Naive B cell (primary cell): ENCODE measurements at regions not wholly inside any gene's neighbourhood (a gene's known extent, or its start where the extent isn't known, plus 50 kb on each side); places are given as distances from the start of the nearest gene placed in this dataset.
"Not testable (repeated sequence)": the region's sequence is repeated elsewhere in the genome, so short reads cannot be mapped to it uniquely, and the experiment has no call there.

Experiments used
- ATAC-seq, 2 donors: fragments of 150-1000 bp; cut with Tn5 transposase; 2 replicates each; pipeline ENCODE4 v1.10.0; 2021; ENCODE audit warnings: low read depth in 2 of 2, mild to moderate bottlenecking in 2 of 2, moderate library complexity in 2 of 2
- DNase-seq: peaks from one replicate; pipeline ENCODE4 v3.0.0; 2022
- H3K27ac Mint-ChIP-seq, 6 donors: one replicate each; pipeline ENCODE4 v1.8.0; 2020 to 2022; ENCODE audit warnings: mild to moderate bottlenecking in 6 of 6, mixed read lengths in 6 of 6, moderate library complexity in 5 of 6, inconsistent platforms in 2 of 6
- H3K27me3 Mint-ChIP-seq, 3 donors: one replicate each; pipeline ENCODE4 v1.8.0; 2021 to 2022; ENCODE audit warnings: mixed read lengths in 3 of 3, mild to moderate bottlenecking in 1 of 3
- H3K36me3 Mint-ChIP-seq, 2 donors: one replicate each; pipeline ENCODE4 v1.8.0; 2020 to 2022; ENCODE audit warnings: mixed read lengths in 2 of 2, inconsistent platforms in 1 of 2, mild to moderate bottlenecking in 1 of 2
- H3K4me1 Mint-ChIP-seq, 3 donors: one replicate each; pipeline ENCODE4 v1.8.0; 2020 to 2022; ENCODE audit warnings: mixed read lengths in 3 of 3, inconsistent platforms in 1 of 3, mild to moderate bottlenecking in 1 of 3, moderate library complexity in 1 of 3
- H3K4me3 Mint-ChIP-seq, 8 donors: one replicate each; pipeline ENCODE4 v1.8.0; 2020 to 2022; ENCODE audit warnings: mild to moderate bottlenecking in 8 of 8, mixed read lengths in 8 of 8, moderate library complexity in 8 of 8, inconsistent platforms in 2 of 8
- H3K9me3 Mint-ChIP-seq, 7 donors: one replicate each; pipeline ENCODE4 v1.8.0; 2020 to 2022; ENCODE audit warnings: mixed read lengths in 7 of 7, mild to moderate bottlenecking in 5 of 7, inconsistent platforms in 2 of 7, moderate library complexity in 1 of 7

DNA sequence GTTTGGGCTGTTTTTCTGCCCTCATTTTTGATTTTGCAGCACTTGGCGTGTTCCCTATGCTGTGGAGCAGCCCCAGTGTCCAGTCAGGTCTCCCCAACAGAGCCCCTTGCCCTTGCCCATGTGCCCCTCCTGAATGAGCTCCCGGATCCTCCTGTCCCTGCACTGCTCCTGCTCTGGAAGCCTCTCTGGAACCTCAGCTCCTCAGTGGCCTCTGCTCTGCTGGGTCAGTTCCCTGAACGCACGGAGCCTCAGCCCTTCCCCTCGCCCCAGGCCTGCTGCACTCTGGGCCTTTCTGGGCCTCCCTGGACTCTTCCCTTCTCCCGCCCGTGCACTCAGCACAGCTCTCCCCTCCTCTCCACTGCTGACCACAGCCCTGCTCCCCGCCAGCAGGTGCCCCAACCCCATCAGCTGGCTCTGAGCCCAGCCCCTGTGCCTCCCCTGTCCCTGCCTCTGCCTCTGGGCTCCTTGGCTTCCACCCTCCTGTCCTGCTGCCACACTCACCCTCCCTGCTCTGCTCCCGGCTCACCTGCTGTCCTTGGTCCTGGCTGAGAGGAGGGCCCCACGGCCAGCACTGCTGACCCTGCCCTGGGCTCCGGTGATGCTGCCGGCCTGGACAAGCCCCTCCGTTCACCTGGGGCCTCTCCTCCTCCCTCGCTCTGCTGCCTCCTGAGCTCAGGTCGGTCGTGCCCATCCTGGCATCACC lies 220.6 kb downstream of the TMEM121 start:
- not testable (repeated sequence) for H3K27me3 Mint-ChIP-seq, DNase-seq, ATAC-seq, H3K36me3 Mint-ChIP-seq, H3K9me3 Mint-ChIP-seq
- Mint-ChIP-seq H3K27ac (peak overlapping the region in 5 of 6 donors; percentile 73 to 98 (median 87)), H3K4me3 (peak overlapping the region; percentile 42 to 93 (median 83)), H3K4me1 (peaks cover 45 to 50% (median 49%) of the 10 kb centered on the region in 3 donors)

- ATAC-seq (peak; percentile 86 to 89), DNase-seq (peak; percentile 40)
- peaks cover 40 to 46% (median 43%) of the 10 kb centered on the region in 3 donors for H3K4me1 Mint-ChIP-seq
- not testable (repeated sequence) for H3K36me3 Mint-ChIP-seq, H3K27me3 Mint-ChIP-seq, H3K9me3 Mint-ChIP-seq
- H3K27ac Mint-ChIP-seq, result peak overlapping the region; percentile 81 to 98 (median 94)
- H3K4me3 Mint-ChIP-seq, result peak overlapping the region; percentile 42 to 93 (median 86)
Observed at GRCh38 chr14:105747503-105748203, 221.3 kb downstream of the TMEM121 start.

- Mint-ChIP-seq H3K4me1 (peaks cover 40 to 46% (median 43%) of the 10 kb centered on the region in 3 donors), H3K4me3 (peak overlapping the region; percentile 42 to 93 (median 86)), H3K27ac (peak overlapping the region; percentile 76 to 98 (median 94)), H3K27me3 (no peaks in the 10 kb centered on the region), H3K36me3 (no peaks in the 10 kb centered on the region), H3K9me3 (no peaks in the 10 kb centered on the region)
- no peak for DNase-seq
- peak in 1 of 2 donors; percentile 36 for ATAC-seq
Observed at GRCh38 chr14:105748204-105748578, 221.8 kb downstream of the TMEM121 start.

- H3K4me3 Mint-ChIP-seq, result peak overlapping the region in 5 of 8 donors; percentile 12 to 93 (median 83)
Observed at GRCh38 chr14:105748710-105749109, 222.3 kb downstream of the TMEM121 start.

DNA sequence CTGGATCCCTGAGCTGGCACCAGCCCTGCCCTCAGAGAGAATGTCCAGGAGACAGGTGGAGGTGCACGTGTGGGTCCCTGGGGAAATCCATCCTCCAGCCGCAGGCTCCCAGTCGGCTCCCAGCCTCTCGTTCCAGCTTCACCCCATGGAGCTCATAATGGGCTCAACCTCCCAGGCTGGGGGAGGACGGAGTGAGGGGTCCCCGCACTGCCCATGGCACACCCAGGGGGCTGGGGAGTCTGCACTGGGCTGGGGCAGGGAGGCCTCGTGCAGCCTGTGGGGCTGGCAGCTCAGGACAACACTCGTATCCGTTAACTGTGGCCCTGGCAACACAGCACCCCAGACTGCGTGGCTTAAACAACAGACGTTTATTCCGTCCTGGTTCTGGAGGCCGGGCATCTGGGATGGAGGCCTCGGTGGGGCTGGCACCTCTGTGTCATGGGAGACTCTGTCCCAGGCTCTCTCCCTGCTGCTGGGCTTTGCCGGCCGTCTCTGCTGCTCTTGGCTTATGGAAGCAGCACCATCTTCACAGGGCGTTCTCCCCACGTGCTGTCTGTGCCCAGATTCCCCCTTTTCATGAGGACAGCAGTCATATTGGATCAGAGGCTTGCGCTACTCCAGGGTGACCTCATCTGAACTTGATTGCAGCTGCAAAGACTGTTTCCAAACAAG lies 223.6 kb downstream of the TMEM121 start:
- H3K27ac Mint-ChIP-seq, result peak overlapping the region in 4 of 6 donors; percentile 3 to 88 (median 49)
- DNase-seq, ATAC-seq, H3K27me3 Mint-ChIP-seq, H3K36me3 Mint-ChIP-seq: not testable (repeated sequence)
- peaks cover 47 to 50% (median 49%) of the 10 kb centered on the region in 3 donors for H3K4me1 Mint-ChIP-seq
- H3K4me3 Mint-ChIP-seq, result peak overlapping the region in 3 of 8 donors; percentile 28 to 80 (median 34)
- H3K9me3 Mint-ChIP-seq, result peaks cover 0 to 11% (median under 1%) of the 10 kb centered on the region in 7 donors

More at GRCh38 chr14:105748710-105749109, 222.3 kb downstream of the TMEM121 start:
- Mint-ChIP-seq H3K27ac (peak overlapping the region; percentile 70 to 95 (median 88)), H3K4me1 (peaks cover 43 to 50% (median 47%) of the 10 kb centered on the region in 3 donors)
- H3K9me3 Mint-ChIP-seq, H3K27me3 Mint-ChIP-seq, ATAC-seq, H3K36me3 Mint-ChIP-seq, DNase-seq: not testable (repeated sequence)

DNA sequence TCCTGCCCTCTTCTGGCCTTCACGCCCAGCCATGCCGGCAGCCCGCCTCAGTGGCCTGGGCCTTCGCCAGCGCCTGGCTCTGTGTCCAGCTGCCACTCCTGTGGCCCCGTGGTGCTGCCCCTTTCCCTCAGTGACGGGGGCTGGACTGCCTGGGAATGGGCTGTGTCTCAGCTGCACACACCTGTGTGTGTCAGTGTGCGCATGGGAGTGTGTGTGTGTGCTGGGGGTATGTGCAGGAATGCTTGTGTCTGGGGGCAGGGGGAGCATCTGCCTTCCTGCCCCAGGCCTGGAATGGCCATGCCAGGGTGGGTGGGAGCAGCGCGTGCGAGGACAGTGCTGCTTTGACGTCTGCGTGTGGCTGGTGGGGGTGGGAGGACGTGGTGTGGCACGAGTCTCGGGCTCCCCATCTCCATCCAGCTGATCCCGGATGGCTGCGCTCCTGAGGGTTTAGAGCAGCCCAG lies 224.9 kb downstream of the TMEM121 start:
- ATAC-seq, result not testable (repeated sequence)

DNA sequence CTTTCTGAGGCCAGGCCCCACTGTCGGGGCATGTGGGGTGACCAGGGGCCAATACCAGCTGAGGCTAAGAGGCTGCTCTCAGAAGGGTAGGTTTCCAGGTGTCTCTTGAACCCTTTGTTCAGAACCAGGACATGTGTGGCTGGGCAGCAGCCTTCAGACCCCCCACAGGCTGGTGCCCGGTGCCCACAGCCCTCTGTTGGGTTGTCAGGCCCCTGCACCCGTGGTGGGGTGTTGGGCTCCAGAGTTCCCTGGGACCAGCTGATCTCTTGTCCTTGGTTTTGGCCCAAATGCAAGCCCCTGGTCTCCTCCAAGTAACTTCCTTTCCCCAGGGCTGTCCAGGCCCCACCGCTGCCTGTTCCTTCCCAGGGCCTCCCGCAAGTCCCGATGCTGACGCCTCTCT lies 226.0 kb downstream of the TMEM121 start:
- H3K9me3 Mint-ChIP-seq, result peaks cover 1 to 13% (median 3%) of the 10 kb centered on the region in 7 donors
- peak overlapping the region in 1 of 6 donors; percentile 61 for H3K27ac Mint-ChIP-seq
- not testable (repeated sequence) for H3K4me3 Mint-ChIP-seq, H3K27me3 Mint-ChIP-seq, DNase-seq, H3K36me3 Mint-ChIP-seq, ATAC-seq
- H3K4me1 Mint-ChIP-seq, result peaks cover 28 to 30% (median 29%) of the 10 kb centered on the region in 3 donors

More for the DNA sequence above, 224.9 kb downstream of the TMEM121 start:
- peaks cover 0 to 13% (median 3%) of the 10 kb centered on the region in 7 donors for H3K9me3 Mint-ChIP-seq
- DNase-seq, H3K27me3 Mint-ChIP-seq, H3K36me3 Mint-ChIP-seq, H3K4me3 Mint-ChIP-seq: not testable (repeated sequence)
- H3K4me1 Mint-ChIP-seq, result peaks cover 35 to 40% (median 39%) of the 10 kb centered on the region in 3 donors
- H3K27ac Mint-ChIP-seq, result peak overlapping the region in 1 of 6 donors; percentile 33

GRCh38 chr14:105760691-105761344 lies 234.4 kb downstream of the TMEM121 start:
- Mint-ChIP-seq H3K27ac (peak overlapping the region in 3 of 6 donors; percentile 8 to 79 (median 60)), H3K4me1 (peaks cover 6 to 10% (median 10%) of the 10 kb centered on the region in 3 donors), H3K36me3 (peaks cover 0 to 6% of the 10 kb centered on the region in 2 donors), H3K27me3 (no peaks in the 10 kb centered on the region), H3K4me3 (no peak overlapping the region), H3K9me3 (peaks cover 0 to 15% (median 8%) of the 10 kb centered on the region in 7 donors)
- ATAC-seq, result peak in 1 of 2 donors; percentile 43
- no peak for DNase-seq

GRCh38 chr14:105761345-105761740 lies 235.0 kb downstream of the TMEM121 start:
- ATAC-seq, DNase-seq, H3K4me3 Mint-ChIP-seq, H3K27me3 Mint-ChIP-seq: not testable (repeated sequence)
- Mint-ChIP-seq H3K9me3 (peaks cover 0 to 15% (median 8%) of the 10 kb centered on the region in 7 donors), H3K27ac (peak overlapping the region in 2 of 6 donors; percentile 30 to 78), H3K4me1 (peaks cover 10 to 15% (median 13%) of the 10 kb centered on the region in 3 donors), H3K36me3 (peaks cover 0 to 11% of the 10 kb centered on the region in 2 donors)

DNA sequence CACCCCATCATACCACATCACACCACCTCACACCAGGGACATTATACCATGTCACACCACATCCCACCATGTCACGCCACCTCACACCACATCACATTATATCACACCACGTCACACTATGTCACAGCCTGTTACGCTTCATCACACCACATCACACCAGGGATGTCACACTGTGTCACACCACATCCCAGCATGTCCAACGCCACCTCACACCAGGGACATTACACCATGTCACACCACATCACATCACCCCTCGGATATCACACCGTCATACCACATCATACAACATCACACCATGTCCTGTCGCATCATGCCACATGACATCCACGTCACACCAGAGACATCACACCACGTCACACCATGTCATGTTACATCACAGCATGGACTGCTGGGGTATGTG lies 235.5 kb downstream of the TMEM121 start:
- ATAC-seq (peak in 1 of 2 donors; percentile 23), DNase-seq (no peak)
- Mint-ChIP-seq H3K36me3 (peaks cover 0 to 16% of the 10 kb centered on the region in 2 donors), H3K9me3 (peaks cover 0 to 15% (median 8%) of the 10 kb centered on the region in 7 donors), H3K27ac (peak overlapping the region in 4 of 6 donors; percentile 5 to 78 (median 34)), H3K27me3 (no peaks in the 10 kb centered on the region), H3K4me3 (no peak overlapping the region), H3K4me1 (peaks cover 14 to 19% (median 16%) of the 10 kb centered on the region in 3 donors)

GRCh38 chr14:105762262-105762661 lies 235.9 kb downstream of the TMEM121 start:
- not testable (repeated sequence) for H3K4me3 Mint-ChIP-seq, DNase-seq, ATAC-seq, H3K27me3 Mint-ChIP-seq
- Mint-ChIP-seq H3K36me3 (peaks cover 0 to 16% of the 10 kb centered on the region in 2 donors), H3K9me3 (peaks cover 0 to 12% (median 7%) of the 10 kb centered on the region in 7 donors), H3K27ac (peak overlapping the region in 1 of 6 donors; percentile 30), H3K4me1 (peaks cover 14 to 19% (median 16%) of the 10 kb centered on the region in 3 donors)

- Mint-ChIP-seq H3K4me1 (peaks cover 17 to 19% (median 18%) of the 10 kb centered on the region in 3 donors), H3K27ac (peak overlapping the region in 1 of 6 donors; percentile 70), H3K36me3 (peaks cover 0 to 16% of the 10 kb centered on the region in 2 donors)
- ATAC-seq, H3K9me3 Mint-ChIP-seq, H3K27me3 Mint-ChIP-seq, DNase-seq, H3K4me3 Mint-ChIP-seq: not testable (repeated sequence)
Observed at GRCh38 chr14:105764254-105764901, 238.0 kb downstream of the TMEM121 start.
